Stimulated activated CD4-positive, alpha-beta T cell treated with anti-CD3 and anti-CD28 coated beads, TNF-alpha, amount 100 ng/mL, for 1 hour (primary cell): ENCODE measurements at regions not wholly inside any gene's neighbourhood (a gene's known extent, or its start where the extent isn't known, plus 50 kb on each side); places are given as distances from the start of the nearest gene placed in this dataset.
"Not testable (repeated sequence)": the region's sequence is repeated elsewhere in the genome, so short reads cannot be mapped to it uniquely, and the experiment has no call there.

ENCODE experiments used
- DNase-seq, 3 donors: peaks; one replicate each; pipeline ENCODE4 v3.0.0-alpha.2; 2020; ENCODE audit warnings: low read depth in 3 of 3, low spot score in 1 of 3

- no peak for DNase-seq
These were observed 172.5 kb upstream of the FOXF1 start for GRCh38 chr16:86337581-86338402.

DNA sequence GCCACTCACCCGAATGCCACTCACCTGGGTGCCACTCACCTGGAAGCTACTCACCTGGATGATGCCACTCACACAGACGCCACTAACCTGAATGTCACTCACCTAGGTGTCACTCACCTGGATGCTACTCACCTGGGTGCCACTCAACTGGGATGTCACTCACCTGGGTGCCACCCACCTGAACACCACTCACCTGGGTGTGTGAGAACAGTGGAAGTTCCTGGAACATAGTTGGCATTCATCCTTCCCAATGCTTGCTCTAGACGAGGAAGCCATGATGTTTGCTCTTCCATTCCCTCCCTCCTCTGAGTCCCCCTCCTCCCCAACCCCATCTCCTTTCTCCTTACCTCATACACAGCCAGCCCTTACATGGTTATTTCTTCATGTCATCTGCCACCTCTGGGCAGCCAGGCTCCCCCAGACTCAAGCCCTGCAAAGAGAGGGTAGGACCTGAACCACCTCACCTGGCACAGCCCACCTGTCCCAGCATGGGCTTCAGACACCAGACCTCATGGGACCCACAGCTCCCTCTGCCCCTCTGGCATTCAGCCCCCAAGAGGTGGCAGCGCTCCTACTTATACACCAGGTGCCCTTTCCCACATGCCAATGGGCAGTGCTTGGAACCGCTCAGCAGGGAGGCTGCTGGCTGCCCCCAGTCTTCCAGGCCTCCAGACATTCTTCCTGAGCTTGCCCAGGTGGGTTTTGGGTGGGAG lies 171.8 kb upstream of the FOXF1 start:
- DNase-seq, result no peak

DNA sequence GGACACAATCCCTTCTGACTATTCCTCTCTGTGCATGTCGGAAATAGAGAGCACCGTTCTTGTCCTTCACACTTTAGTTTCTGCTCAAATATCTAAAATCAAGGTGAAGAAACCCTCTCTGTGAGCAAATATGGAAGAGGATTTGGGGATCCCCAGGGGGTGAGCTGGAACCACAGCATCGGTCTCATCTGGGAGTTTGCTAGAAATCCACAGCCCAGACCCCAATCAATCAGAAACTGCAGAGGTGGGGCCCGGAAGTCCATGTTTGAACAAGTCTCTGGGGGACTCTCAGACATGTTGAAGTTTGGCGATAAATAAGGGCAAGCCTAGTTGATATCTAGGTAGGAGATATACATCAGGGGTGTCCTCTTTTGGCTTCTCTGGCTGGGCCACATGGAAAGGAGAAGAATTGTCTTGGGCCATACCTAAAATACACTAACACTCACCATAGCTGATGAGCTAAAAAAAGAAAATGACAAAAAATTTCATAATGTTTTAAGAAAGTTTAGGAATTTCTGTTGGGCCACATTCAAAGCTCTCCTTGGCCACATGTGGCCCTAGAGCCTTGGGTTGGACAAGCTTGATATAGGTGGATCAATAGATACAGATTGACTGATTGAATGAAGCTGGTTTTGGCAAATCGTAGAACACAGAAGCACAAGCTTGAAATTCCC lies 168.0 kb upstream of the FOXF1 start:
- DNase-seq, result no peak

DNA sequence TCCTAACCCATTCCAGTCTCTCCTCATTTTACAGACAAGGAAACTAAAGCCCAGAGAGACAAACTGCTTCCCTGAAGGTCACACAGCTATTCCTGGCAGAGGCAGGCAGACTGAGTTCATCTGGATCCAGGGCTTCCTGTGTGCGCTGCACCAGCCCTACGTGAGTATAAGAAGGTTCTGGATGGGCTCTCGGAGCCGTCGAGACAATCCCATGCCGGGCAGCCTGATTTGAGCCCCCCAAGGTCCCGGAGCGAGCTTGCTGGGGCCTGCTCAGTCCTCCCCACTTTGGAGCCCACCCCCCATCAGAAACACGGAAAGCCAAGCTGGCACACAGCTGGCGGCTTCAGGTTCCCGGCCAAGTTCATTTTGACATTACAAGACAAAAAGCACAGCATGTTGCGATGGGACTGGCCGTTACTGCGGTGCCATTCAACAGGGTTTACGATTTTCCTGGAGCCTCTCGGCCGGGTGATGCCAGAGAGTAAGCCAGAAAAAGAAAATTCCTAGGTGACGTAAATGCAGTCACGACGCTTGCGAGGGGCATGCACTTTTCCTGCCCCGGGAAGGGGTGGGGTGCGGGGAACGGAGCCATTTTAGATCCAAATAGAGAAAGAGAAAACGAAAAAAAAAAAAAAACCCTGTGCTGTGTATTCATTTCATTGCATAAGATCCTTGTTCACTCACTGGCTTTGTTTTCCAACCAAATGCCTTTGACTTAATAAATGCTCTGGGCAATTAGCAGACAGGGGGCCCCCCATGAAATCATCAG lies 167.1 kb upstream of the FOXF1 start:
- no peak for DNase-seq

- DNase-seq, result no peak
These were observed 166.3 kb upstream of the FOXF1 start for GRCh38 chr16:86343796-86344585.

DNA sequence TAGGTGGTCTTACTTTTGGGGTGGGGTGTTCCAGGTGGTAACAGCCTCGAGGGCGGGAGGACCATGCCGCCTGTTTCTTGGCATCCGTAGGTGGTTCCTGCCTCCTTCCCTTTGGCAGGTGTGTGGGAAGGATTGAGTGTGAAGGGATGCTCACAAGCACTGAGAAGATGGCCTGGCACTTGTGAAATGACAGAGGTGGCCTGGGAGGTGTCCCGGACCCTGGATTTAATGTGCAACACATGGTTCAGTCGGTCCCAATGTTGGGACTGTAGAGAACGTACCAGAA lies 165.8 kb upstream of the FOXF1 start:
- DNase-seq, result no peak

DNA sequence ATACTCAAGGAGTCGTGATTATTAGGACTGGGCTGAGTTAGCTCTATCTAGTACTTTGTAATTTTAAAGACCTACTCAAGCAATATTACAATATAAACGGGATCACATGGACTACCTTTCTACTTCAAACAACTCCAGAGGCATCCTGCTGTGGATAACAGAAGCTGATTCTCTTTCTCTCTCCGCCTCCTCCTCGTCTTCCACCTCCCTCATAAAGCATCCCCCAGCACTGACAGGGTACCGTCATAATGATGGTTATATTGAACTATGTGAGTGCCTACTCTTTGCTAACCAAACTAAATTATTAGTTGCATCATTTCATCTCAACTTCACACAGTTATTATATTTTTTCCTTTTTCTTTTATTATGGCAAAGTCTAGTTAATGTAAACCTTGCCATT lies 165.4 kb upstream of the FOXF1 start:
- no peak for DNase-seq

- DNase-seq, result no peak
These were observed 164.8 kb upstream of the FOXF1 start for GRCh38 chr16:86345516-86345915.

GRCh38 chr16:86346034-86346433 lies 164.3 kb upstream of the FOXF1 start:
- DNase-seq, result no peak

GRCh38 chr16:86347090-86347489 lies 163.2 kb upstream of the FOXF1 start:
- DNase-seq, result no peak

- DNase-seq, result no peak
These were observed 162.3 kb upstream of the FOXF1 start for GRCh38 chr16:86347916-86348555.

- DNase-seq, result no peak
These were observed 160.9 kb upstream of the FOXF1 start for GRCh38 chr16:86349338-86349900.

DNA sequence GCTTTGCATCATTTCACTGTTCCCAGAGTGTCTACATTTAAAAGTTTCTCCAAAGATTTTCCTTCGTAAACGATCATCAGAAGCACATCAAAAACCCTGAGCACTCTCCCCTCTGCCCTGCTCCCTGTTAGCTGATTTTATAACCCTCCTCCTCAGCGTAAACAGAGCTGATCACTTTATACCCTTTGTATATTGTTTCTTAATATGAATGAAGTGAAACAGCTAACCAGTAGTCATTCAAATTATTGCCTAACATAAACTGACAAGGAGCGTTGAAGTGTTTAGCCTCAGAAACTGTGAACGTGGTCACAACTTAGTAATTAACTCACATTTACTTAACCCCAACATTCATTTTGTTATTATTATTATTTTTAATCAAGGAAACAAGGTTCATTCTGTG lies 160.0 kb upstream of the FOXF1 start:
- no peak for DNase-seq

DNA sequence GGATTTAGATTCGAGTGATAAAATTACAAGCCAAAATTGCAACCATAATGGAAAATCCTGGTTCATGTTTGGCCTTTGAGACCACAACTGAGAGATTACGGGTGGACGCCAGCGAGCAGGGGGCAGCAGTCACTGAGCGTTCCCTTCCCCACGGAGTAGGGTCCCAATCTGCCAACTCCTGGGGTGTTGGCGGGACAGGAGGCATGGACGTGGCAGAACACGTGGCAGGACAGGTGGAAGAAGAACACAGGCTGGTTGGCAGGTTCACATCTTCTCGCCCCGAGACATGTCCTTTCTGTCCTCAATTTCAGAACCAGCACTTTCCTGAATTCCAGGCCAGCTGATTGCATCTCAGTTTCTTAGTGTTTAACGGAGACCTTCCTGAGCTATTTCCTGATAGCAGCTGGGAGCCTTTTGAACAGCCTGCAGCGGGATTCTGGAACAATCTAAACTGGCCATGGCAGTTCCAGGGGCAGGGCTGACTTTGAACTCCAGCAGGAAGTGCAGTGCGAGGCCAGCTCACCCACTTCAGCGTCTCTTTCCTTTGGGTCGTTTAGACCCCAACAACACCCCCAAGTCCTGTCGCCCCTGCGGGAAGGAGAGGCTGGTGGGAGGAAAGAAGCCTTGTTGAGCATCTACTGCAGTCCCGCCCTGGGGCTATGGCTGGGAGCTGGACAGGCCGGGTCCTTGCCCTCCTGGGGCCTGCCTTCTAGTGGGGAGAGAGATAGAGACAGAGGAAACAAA lies 159.1 kb upstream of the FOXF1 start:
- no peak for DNase-seq

GRCh38 chr16:86351785-86352139 lies 158.6 kb upstream of the FOXF1 start:
- not testable (repeated sequence) for DNase-seq

DNA sequence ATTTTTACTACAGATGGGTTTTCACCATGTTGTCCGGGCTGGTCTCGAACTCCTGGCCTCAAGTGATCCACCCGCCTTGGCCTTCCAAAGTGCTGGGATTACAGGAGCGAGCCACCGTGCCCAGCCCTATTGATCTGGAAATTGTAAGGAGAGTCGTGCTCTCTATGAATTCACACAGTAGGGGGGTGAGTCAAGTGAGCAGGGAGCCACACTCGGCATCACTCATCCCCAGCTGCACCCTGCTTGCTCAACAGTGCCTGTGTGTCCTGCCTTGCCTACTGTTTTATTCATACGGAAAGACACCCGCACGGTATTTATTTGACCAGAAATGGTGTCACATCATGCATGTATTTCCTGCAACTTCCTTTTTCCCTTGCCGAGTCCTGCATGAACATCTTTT lies 157.2 kb upstream of the FOXF1 start:
- DNase-seq, result no peak

- DNase-seq, result no peak
These were observed 156.4 kb upstream of the FOXF1 start for GRCh38 chr16:86353948-86354347.

GRCh38 chr16:86354641-86355513 lies 155.4 kb upstream of the FOXF1 start:
- DNase-seq, result no peak
